GM23248 (cell line): ENCODE measurements at regions not wholly inside any gene's neighbourhood (a gene's known extent, or its start where the extent isn't known, plus 50 kb on each side); places are given as distances from the start of the nearest gene placed in this dataset.

Experiments used
- EZH2 ChIP-seq: fragments of 200-600 bp; sonication (generic); IDR thresholded peaks from 2 replicates; pipeline ENCODE4 v1.6.1; 2018; ENCODE audit warnings: antibody characterized with exemption, mild to moderate bottlenecking; ENCODE audit not compliant: insufficient read depth, poor library complexity, severe bottlenecking
- EZH2phosphoT487 ChIP-seq: fragments of 200-600 bp; sonication (generic); IDR thresholded peaks from 2 replicates; pipeline ENCODE4 v1.6.1; 2018; ENCODE audit warnings: antibody characterized with exemption, moderate library complexity, mild to moderate bottlenecking, low read depth; ENCODE audit not compliant: insufficient read depth

DNA sequence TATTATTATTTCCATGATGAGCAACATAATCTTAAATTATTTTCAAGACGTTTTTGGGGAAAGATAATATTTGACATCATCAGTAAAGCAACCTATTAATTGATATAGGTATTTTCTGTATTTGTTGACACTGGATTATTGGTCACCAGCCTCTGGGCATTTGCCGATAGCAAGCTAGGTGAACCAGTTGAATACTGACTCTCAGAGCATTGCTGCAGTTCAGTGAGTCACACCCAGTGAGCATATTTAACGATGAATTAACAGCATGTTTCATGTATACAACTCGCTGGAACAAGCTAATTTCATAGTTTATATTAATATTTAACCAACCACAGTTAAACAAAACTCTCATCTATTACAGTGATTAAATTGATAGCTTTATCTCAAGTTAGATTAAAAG lies 1006.0 kb upstream of the DIAPH2 start:
- no peak for TF ChIP-seq EZH2
- no peak for TF ChIP-seq EZH2phosphoT487
